Fibroblast of skin of right biceps (primary cell): ENCODE measurements at regions not wholly inside any gene's neighbourhood (a gene's known extent, or its start where the extent isn't known, plus 50 kb on each side); places are given as distances from the start of the nearest gene placed in this dataset.

Experiments used
- DNase-seq: peaks from one replicate; pipeline ENCODE4 v3.0.0-alpha.2; 2013

DNA sequence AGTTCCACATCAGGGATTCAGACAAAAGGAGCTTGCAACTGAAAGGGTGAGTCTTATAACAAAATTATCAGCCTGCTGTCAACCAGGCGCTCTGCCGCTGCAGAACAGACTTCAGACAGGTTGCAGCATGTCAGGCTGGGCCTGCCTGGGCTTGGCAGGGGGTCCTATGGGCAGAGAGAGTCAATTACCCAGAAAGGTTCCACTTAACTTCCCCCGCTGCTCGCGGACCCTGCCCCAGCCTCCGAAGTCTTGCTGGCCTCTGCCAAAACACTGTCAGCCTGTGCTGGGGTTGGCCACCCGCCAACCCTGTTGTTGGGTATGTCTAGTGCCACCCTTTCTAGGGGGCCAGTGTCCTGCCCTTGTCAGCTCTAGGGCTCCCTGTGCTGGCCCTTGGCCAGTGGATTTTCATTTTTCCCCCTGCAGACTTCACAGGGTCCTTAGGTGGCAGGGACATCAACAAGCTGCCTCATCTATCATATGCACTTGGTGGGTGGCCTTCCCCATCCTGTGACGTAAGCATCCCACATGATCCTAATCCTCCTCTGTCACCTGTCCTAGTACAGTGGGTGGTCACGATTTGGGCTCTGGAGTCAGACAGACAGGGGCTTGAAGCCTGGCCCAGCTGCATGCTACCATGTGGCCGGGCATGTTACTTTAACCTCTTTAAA is 166.5 kb upstream of the CADM1 start:
- no peak for DNase-seq

DNA sequence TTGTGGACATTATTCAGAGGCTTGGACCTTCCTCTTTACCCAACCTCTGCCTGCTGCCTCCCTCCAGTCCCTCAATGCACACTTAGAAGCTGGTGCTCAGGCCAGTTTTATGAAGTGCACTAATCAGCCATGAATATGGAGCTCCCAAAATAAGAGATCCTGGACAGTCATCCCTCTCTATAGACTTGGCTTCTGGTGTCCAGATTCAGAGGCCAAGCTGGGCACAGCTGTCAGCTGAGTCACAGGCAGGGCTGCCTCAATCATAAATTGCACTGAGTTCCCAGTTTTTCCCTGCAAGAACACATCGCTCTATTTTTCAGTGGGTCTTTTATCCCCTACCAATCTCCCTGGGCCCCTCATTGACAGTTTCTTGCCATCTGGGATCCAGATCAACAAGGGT is 161.7 kb upstream of the CADM1 start:
- DNase-seq: no peak

DNA sequence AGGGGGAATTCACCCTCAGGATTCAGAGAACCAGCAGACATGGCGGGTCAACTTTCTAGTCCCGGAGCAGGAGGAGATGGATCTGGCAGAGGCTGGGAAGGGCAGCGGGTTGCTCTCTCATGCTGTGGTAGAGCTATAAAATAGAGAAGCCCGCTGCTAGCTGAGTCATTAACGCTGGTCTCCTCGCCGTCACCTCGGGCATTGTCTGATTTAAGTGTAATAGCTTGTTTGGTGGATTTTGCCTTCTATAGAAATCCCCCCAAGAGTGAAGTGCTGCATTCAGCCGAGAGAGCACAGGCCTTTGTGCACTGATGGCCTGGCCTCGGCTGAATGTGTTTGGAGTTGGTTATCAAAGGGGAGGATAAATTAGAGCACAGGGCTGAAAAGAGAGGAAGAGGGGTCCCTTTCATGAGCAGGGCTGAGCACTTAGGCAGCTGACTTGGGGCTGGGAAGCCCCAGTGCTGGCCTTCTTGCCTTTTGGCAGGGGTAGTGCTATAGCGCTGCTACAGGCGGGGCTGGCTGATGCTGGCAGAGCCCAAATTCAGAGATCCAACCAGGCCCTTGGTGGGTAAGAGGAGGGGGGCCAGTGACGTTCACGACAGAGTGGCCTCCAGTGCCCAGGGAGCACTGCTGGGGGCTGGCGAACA is 161.1 kb upstream of the CADM1 start:
- no peak for DNase-seq

DNA sequence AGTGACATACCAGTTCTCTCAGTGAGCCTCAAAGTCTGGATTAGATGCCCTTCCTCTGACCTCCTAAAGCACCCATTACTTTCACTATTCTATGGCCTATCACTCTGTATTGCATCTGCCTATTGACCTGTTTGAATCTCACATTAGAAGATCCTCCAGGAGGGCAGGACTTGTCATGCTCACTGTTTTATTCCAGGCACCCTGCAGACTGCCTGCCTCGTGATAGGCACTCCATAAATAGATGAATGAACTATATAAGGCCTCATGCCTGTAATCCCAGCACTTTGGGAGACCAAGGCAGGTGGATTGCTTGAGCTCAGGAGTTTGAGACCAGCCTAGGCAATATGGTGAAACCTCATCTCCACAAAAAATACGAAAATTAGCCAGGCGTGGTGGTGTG is 160.1 kb upstream of the CADM1 start:
- no peak for DNase-seq

DNA sequence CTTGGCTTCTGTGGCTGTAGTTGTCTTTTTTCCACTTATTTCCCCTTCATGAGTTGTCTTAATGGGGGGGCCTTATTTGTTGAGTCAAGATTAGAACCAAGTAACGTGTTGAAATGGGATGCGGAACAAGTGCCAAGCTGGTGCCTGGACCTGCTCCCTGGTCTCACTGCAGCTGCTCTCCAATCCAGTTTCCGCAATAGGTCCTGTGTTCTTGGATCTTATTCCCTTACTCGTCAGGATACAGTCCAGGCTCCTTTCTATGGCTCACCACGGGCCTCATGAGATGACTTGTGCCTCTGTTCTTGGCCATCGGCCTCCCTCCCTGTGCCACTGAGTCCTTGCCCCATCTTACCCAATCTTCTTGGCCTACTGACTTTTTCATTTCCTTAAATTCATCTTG is 159.6 kb upstream of the CADM1 start:
- no peak for DNase-seq

DNA sequence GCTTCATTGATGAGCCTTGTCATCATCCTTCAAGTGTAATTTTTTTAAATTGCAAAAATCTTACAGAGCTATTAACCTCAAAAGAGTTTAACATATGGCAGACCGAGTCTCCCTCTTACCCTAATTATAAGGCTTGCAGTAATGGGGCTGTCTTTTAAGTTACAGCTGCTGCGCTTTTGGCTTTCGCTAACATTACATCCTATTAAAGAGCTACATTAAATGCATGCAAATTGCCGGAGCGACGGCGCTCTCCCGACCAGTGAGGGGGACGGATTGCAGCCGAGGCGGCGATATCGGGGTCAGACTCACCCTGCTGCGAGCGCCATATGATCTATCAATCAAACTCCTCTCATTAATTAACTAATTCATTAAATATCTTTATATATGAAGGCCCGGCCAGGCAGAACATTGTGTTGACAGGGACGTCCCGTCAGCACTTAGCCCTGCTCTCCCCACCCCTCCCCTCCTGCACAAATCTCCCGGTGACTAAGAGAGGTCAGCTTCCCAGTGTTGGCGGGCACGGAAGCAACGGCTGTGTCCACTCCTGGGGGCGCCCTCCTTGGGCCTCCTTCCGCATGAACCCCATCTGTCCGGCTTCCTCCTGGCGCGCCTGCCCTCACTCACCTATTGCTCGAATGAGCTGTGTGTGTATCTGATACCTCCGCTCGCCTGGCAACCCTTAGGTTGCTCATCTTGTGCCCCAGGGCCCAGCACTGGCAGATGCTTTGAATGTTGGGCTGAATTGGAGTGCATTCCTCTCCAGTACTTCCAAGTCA is 156.0 kb upstream of the CADM1 start:
- DNase-seq: peak; percentile 25

DNA sequence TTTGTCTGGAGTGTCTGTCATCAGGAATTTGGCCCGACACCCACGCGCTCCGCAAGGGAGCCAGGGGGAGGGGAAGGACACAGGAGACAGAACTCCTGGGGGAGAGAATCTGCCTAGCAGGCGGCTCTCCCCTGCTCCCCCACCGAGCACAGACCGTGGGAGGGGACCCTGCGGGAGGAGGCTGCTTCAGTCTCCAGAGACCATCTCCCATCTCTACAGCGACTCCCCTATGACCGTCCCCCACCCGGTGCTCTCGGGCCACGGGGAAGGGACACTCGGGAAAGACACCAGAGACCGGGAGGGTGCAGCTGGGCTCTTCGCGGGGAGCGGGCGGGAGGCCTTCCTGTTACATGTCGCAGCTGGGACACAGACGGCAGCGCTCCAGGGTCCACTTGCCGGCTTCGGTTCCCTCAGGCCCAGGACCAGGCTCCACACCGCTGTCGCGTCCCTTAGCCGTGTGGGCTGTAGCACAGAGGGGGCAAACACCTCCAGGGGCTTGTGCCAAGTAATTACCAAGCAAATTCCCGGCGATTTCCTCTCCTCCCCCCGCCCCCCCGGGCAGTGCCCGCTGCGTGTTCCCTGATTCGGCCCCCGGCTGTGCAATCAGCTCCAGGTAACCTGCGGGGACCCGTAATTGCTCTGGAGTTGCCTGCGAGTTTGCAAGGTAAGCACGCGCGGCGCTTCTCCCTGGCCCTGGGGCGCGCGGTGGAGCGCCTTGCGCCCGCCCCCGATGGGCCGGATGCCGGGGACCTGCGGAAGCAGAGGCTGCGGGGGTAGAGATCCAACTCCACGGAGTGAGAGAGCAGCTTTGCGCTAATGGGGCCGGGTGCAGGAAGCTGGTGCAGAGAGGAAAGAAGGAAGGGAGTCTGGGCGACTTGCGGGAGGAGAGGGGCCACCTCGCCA is 155.1 kb upstream of the CADM1 start:
- DNase-seq: peak; percentile 62

DNA sequence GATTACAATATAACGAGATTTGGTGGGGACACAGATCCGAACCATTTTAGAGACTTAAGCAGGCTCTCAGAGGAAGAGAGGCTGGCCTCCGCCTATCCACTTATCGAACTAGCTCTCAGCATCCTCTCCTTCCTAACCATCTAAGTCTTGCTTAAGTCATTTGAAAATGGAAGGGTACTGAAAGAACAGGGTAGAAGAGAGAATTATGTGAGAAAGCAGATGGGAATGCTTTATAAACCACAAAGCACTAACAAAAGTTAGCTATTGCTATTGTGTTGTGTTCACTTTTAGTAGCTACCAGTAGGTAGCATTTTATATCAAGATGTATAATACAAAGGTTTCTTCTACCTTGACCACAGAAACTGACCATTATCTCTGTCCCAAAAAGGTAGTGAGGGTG is 153.4 kb upstream of the CADM1 start:
- DNase-seq: peak; percentile 41

DNA sequence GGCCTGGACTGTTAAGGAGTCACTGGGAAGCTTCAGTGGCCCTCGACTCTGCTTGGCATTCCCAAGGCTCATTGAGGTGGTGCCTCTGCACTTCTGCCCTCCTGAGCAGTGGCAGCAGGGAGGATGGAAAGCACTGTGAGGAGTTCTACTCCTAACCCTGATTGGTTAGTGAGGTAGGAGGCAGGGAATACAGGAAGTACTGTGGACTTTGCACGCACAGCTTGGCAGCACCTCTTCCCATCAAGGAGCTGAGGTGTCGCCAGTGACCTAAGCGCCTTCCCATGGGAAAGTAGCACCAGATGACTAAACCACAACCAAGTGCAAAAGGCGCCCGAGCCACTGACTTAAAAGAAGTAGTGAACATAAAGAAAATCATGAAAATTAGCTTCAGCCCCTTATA is 152.5 kb upstream of the CADM1 start:
- DNase-seq: peak; percentile 36

DNA sequence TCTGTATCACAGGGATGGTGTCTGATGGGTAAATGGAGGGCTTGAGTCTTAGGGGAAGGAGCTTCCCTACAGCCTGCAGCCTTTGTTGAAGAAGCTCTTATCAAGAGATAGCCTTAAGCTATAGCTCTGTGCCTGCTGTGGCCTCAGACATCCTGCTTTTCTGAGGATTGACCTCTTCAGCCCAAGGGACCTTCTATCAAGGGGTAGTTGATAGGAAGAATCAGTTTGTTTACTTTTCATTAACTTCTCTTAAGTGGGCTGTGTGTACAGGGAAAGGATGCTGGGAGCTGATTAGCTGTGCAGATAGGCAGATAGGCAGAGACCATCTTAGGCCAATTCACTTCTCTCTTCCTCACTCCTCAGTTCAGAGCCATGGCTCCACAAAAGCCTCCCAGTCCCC is 151.8 kb upstream of the CADM1 start:
- DNase-seq: no peak

DNA sequence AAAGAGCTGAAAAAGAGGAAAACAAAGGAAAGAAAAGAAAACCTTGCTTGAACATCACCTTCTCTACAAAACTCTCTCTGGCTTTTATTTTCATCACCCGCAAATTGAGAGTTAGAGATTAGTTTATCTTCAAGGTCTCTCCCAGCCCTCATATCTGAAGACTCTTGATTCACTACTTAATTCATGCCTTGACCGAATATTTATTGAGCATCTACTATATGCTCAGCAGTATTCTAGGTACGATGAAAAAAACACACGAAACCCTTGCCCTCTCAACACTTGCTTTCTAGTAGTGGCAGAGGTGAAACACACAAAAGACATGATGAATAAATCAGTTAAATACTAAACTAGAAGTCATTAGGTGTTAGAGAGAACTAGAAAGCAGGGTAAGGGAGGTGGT is 150.6 kb upstream of the CADM1 start:
- no peak for DNase-seq

DNA sequence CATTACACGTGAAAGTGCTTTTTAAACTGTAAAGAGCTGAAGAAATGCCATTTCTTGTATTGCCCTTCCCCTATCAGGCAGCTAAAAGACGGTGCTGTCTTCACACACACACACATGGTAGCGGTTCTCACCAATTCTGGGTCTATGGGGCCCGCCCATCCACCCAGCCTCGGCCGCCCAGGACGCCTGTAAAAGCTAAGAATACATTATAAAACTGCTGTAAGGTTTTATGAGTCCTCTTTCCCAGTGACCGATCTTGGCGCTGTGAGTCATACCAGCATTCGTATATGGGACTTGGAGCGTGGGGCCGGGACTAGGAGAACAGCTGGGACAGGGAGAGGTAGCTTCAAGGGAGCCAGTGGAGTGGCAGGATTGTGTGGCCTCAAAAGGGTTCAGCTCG is 149.7 kb upstream of the CADM1 start:
- no peak for DNase-seq

DNA sequence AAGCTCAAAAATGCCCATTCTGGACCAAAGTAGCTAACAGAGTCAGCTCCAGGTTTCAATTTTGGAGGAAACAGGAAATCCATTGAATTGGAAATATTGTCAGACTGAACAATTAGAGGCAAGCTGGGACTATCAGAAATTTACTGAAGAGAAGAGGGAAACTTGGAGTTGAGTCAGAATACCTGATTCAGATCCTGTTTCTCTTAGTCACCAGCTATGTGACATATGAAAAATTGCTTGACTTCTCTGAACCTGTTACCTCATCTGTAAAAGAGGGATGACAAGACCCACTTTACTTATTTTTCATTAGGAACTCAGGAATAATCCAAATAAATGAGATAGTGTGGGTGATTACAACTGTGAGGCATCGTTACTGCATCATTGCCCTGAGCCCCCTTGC is 148.9 kb upstream of the CADM1 start:
- peak; percentile 63 for DNase-seq

DNA sequence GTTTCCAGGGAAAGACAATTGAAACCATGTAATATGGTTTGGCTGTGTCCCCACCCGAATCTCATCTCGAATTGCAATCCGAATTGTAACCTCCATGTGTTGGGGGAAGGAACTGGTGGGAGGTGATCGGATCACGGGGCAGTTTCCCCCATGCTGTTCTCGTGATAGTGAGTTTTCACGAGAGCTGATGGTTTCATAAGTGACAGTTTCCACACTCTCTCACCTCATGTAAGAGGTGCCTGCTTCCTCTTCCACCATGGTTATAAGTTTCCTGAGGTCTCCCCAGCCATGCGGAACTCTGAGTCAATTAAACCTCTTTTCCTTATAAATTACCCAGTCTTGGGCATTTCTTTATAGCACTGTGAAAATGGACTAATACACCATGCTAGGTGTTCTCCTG is 148.3 kb upstream of the CADM1 start:
- DNase-seq: no peak

DNA sequence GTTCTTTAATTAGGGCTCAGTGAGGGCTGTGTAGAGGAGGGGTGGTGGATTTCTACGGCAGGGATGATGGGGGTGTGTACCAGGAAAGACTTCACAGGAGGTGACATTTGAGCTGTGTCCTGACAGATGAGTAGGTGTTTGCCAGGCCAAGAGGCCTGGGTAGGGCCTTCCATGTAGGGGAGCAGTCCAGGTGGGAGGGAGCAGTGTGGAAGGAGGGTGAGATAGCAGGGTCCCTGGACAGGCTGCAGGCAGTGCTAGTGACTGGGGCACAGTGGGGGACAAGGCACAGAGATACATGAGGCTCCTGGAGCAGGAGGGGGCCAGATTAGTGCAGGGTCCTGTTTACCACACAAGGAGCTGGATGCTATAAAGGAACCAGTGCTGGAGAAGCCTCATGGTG is 147.9 kb upstream of the CADM1 start:
- no peak for DNase-seq

DNA sequence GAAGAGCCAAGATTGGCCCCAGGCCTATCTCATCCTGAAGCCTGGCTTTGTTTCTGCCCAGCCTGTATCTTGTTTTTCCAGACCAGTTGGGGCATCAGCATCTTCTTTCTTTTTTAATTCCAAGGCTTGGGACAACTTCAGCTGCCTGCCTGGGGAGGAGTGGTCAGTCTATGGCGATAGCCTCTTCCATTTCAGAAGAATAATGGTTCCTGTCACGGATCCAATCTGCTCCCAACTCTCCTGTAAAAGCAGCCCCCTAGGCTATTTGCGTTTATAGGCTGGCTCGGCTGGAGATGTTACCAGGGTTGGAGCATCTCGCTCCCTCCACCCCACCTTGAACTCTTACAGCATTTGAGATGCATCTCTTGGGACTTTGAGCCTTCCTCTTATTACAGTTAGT is 145.2 kb upstream of the CADM1 start:
- DNase-seq: no peak

DNA sequence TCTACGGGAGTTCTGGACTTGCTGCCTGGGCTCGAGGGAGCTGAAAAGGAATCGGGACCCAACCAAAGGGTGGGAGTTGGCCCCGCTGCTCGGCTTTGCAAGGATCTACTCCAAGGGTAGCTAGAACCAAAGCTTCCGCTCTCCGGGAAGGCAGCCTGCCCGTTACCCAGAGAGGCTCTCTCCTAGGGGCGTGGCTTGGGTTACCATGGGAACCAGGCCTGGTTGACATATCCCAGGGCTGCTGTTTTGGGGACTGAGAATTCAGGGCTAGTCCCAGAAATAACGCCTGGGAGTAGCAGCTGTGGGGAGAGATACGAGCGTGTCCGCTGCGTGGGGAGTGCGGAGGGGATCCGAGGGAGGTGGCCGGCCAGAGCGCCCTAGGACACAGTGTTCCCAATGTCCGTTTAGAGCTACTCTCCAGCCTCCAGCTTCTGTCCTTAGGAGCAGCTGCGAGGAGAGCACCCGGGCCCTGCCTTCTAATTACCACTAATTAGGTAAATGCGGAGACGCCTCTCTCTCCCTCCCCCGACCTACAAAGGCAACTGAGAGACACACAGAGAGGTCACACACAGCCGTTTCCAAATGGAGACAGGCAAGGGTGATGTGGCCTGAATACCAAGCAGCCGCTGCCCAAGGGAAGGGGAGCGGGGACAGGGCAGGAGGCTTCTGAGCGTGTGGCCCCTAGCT is 141.6 kb upstream of the CADM1 start:
- no peak for DNase-seq

DNA sequence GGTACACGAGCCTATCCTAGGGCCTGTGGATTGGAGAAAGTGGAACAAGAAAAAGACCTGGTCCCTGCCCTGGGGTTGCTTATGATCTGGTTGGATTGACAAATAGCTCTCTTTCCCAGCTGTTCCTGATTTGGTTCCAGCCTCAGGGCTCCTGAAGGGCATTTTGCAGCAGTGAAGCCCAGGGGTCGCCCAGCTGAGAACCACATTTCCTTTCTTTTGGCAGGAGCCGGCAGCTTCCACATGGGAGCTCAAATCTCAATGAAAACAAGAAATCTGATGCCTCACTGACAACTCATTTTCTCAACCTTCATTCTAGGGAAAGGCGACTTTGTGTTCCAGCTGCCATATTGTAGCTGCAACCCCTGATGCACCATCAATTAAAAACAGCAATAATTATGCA is 140.6 kb upstream of the CADM1 start:
- peak; percentile 38 for DNase-seq

DNA sequence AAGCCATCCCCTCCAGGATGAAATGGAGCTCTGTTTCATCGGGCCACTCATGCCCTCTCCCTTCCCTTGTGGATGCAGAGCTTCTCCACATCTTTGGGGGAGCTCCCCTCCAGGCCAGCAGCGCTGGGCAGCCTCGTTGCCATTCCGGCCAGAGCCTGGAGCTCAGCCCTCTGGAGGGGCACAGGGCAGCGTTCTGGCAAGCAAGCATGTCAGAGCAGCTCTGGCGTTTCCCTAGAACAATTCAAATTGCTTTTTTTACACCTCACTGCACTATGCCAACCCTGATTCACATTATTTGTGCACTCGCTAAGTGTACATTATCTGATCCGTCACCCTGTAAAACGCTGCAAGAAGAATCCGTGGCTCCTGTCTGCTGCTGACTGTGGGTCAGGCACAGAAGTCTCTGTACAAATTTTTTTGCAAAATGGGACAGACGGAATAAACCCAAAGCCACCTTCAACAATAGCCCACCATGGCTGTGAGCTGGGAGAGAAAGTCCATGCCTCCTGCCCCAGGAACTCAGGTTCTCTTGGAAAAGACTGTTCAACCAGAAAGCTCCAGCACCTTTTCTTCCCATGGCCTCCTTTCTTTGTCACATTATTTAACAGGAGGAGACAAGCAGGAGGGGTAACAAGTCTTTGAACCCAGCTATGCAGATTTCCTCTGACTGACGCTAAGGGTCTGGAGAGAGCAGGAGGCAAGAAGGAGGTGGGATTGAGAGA is 139.5 kb upstream of the CADM1 start:
- DNase-seq: no peak

DNA sequence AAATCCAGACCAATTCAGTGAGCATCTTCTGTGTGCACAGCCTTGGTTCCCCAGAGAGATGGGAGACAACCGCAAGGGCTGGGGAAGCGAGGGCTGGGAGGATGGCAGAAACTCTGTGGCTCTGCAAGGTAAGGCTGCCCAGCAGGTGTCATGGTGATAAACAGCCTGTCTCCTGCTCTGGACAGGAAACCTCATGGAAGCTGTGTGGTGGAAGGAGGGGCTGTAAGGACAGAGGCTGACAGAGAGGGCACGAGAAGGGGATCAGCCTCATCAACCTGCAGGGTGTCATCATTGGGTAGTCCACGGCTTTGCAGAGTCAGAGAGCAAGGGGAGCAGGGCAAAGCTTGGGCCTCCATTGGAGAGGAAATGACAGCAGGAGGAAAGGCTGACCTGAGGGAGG is 138.4 kb upstream of the CADM1 start:
- no peak for DNase-seq

DNA sequence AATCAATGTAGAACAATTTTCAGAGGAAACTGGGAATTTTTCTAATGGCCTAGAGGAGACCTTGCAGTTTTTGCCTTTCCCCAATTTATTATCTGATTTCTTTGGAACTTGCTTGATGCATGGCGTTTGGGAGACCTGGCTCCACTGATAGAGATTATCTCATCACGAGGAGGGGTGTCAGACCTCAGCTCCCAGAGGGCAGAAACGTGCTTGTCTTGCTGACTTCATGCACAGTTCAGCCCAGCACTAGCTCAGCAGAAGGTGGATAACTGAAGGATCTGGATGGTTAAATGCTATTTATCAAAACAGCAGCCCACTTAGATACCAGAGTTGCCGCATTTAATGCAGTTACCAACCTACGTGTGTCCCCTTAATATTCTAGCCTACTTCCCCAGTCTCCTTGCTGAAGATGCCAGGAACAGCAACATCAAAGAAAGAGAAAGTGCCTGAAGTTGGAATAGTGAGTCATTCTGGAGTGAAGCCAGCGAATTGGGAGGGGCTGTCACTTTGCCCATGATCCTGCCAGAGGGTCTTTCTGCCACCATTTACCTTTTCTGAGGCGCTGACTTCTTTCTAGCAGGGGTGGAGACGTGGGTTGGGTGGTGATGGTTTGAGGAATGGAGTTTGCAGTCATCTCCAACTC is 133.5 kb upstream of the CADM1 start:
- no peak for DNase-seq
